ENCODE measurements at regions not wholly inside any gene's neighbourhood (a gene's known extent, or its start where the extent isn't known, plus 50 kb on each side); places are given as distances from the start of the nearest gene placed in this dataset.

DNA sequence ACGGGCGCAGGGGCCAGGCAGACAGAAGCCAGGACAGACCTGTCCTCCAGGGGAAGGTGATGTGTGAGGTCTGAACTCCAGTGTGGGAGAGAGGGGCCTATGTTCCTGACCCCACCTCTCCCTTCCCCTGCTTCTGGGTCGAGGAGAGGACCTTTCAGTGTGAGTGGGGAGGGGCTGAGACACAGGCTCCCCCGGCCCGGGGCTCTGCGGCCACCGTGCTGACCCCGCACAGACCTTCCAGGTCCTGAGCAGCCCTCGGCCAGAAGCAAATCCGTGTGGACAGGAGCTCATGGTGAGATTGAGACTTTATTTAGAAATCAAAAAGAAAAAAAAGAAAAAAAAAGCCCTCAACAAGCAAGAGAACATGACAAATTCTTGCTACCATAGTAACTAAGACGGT lies 680.5 kb downstream of the BRD1 start:
- Histone ChIP-seq H3K18ac (ENCODE audit: low read depth, low read length) (no peak overlapping the region), H2BK120ac (ENCODE audit: low read depth, low read length) (no peak overlapping the region), H4K5ac (ENCODE audit: low read depth, low read length) (no peak overlapping the region), H2BK5ac (ENCODE audit: low read depth, low read length, poor library complexity, severe bottlenecking) (no peak overlapping the region), H3K4me2 (ENCODE audit: low read depth, low read length) (no peak overlapping the region), H2AK9ac (replicated peaks; ENCODE audit: low read depth, low read length, poor library complexity) (no peak overlapping the region), H3K4me1 (ENCODE audit: control insufficient read depth, insufficient read depth, low read length) (no peaks in the 10 kb centered on the region), H3K9me3 (ENCODE audit: control insufficient read depth, insufficient read depth, low read length) (peaks cover 51% of the 10 kb centered on the region), H3K79me1 (ENCODE audit: low read depth in 1 of 2, low read length in 2 of 2) (no peaks in the 10 kb centered on the region), H3K14ac (replicated peaks; ENCODE audit: low read depth, low read length) (no peak overlapping the region), H4K8ac (ENCODE audit: low read depth in 2 of 2, low read length in 2 of 2) (no peak overlapping the region), H3K9me1 (ENCODE audit: insufficient read depth, low read length) (no peaks in the 10 kb centered on the region), H3K4ac (ENCODE audit: low read depth, low read length) (no peak overlapping the region), H4K91ac (ENCODE audit: insufficient read depth, low read depth, low read length) (no peak overlapping the region), H3K56ac (ENCODE audit: extremely low read depth, insufficient read depth, low read length) (no peak overlapping the region), H3K23ac (ENCODE audit: low read depth, low read length) (no peak overlapping the region), H4K20me1 (ENCODE audit: insufficient read depth, low read length) (no peaks in the 10 kb centered on the region), H2AFZ (replicated peaks; ENCODE audit: low read length, poor library complexity) (no peak overlapping the region), H3K27ac (ENCODE audit: insufficient read depth, low read length) (no peak overlapping the region), H2AK5ac (ENCODE audit: low read depth, low read length) (no peak overlapping the region), H3K27me3 (ENCODE audit: control insufficient read depth, insufficient read depth, low read length) (no peaks in the 10 kb centered on the region), H2BK15ac (ENCODE audit: low read depth, low read length) (no peak overlapping the region), H3K36me3 (ENCODE audit: control insufficient read depth, insufficient read depth, low read length) (no peaks in the 10 kb centered on the region), H2BK20ac (ENCODE audit: low read depth, low read length) (no peak overlapping the region), H3K4me3 (ENCODE audit: insufficient read depth, low read depth, low read length) (no peak overlapping the region), H3K9ac (ENCODE audit: low read depth, low read length) (no peak overlapping the region)
- ChIA-PET POLR2A (ENCODE audit: unreplicated experiment) (no interaction called here), CTCF (no interaction called here)
- TF ChIP-seq MAFK (IDR thresholded peaks at IDR 0.05; ENCODE audit: low read depth, low read length) (no peak), RAD21 (IDR thresholded peaks at IDR 0.05; ENCODE audit: low read length) (no peak), CEBPB (IDR thresholded peaks at IDR 0.05; ENCODE audit: low read depth, low read length) (no peak), RFX5 (IDR thresholded peaks at IDR 0.05; ENCODE audit: low read depth, low read length) (no peak), BHLHE40 (IDR thresholded peaks at IDR 0.05; ENCODE audit: low read depth, low read length) (no peak), NFE2L2 (IDR thresholded peaks at IDR 0.05; ENCODE audit: low read depth, low read length) (no peak)
- intact Hi-C loops (cut with micrococcal nuclease), result no loop called here
- DNase-seq (no peak), ATAC-seq (ENCODE audit: low read depth) (no peak)
- BruUV-seq (replicated peaks), result no TSS peak
- in situ Hi-C loops (cut with MboI; ENCODE audit: low sequenced_read_pairs), result no loop called here
- dilution Hi-C loops (cut with HindIII; ENCODE audit: low sequenced_read_pairs, unreplicated experiment), result no loop called here
- no CpG with 5 or more reads among the region's 11 CpGs for WGBS, 2 experiments (ENCODE audit: extremely low coverage in 2 of 2, insufficient read length in 1 of 2)

All from IMR-90 (cell line).